ENCODE measurements at regions not wholly inside any gene's neighbourhood (a gene's known extent, or its start where the extent isn't known, plus 50 kb on each side); places are given as distances from the start of the nearest gene placed in this dataset.
"Not testable (repeated sequence)": the region's sequence is repeated elsewhere in the genome, so short reads cannot be mapped to it uniquely, and the experiment has no call there.

GRCh38 chr18:10256276-10256675 lies 198.2 kb upstream of the APCDD1 start:
- not testable (repeated sequence) for DNase-seq

GRCh38 chr18:10258836-10259474 lies 195.5 kb upstream of the APCDD1 start:
- DNase-seq, result no peak

- DNase-seq, result no peak
Observed at GRCh38 chr18:10259901-10260300, 194.5 kb upstream of the APCDD1 start.

DNA sequence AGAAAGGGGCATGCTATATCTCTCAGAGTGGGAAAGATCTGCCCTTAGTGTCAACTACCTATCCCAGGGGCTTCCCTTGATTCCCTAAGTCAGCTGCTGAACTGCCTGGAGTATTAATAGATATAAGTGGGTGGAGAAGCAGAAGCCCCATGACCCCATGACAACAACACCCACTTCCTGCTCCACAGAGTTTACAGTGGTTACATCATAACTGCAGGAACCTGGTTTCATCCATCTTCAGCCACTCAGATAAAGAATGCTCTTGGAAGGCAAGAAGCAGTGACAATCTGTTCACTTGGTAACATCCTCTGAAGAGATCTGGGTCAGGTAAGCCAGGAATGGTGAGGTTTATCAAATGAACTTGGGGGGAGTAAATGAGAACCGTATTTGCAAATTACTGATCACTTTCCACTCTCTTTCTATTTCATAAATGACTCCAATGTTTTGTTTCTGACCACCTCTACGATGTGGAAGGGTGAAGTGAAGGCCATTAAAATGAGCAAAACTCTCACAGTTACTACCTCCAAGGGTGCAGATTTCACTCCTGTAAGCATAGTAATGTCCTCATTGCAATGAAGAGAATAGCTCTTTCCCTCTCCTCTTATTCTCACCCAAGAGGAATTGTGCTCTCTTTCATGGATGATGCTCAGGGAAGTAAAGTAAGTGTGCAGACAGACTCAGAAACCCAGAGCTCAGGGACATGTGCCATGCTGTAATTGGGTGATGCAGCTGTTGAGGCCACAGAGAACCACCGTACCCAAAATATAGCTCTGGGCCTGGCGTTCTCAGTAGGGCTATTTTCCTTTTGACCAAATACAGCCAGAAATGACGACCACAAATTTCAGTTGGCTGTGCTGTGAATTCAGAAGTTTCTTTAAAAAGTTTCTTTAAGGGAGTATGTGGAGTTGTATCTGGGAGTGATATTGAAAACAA lies 192.8 kb upstream of the APCDD1 start:
- no peak for DNase-seq

DNA sequence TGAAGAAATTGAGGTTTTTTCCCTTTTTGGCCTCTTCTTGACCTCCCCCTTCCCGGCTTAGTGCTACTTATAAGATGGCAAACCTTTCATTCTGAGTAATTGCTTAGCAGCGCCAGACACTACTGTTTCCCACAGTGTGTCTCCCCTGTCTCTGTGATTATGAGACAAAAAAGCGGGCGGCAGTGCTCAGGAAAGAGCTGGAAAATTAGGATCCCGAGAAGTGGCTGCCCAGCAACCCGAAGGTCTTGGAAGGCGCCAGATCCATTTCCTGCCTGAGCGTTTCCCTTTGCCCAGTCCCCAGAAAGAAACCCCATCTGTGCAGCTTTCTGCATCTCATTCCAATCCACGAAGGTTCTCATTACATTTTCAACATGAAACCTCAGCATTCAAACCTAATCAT lies 191.9 kb upstream of the APCDD1 start:
- DNase-seq, result no peak

DNA sequence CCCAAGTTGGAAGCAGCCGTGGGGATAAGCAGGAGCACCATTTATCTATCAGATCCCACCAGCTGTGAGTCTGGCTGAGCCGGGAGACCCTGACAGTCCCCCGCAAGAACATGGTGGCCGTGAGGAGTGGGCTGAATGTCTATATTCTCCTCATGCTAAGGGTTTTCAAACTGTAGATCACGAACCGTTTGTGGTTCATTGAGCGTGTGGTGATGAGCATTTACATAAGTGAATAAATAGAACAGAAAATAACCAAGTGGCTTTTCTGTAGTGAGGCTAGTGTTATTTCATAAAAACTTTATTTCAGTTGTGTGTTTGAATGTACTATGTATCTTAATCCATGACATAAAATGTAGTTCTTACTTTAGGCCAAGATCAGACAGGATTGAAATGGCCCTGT lies 190.2 kb upstream of the APCDD1 start:
- no peak for DNase-seq

DNA sequence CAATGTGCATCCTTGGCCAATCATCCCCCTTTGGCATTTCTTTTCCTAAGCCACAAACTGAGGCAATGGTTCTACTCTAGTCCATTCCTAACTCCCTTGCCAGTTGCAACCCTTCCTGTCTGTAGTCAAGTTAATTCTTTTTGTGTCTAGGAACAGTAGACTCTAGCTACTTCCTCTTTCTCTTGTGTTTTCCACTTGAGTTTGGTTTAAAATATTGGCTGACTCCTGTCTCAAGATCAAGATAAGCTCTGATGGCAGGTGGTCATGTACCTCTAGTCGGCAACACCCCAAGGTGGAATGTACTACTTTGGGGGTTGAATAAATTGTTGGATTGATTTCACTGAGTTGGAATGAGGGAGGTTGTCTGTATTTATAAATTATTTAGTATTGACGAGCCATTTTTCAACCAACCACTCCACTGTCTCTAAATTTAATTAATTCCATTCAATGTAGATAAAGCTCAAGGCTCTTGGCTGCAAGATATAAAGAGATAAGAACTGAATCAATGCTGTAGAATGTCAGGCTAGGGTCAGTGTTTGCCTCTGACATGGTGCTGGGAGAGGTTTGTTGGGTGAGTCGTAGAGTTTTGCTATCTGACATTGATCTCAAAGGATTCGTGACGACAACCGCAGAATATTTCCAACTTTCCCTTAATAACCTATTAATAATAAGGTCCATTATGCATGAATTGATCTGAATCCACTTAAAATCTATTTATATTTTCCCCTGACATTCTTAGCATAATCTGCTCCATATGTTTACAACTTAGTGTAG lies 188.7 kb upstream of the APCDD1 start:
- DNase-seq, result no peak

DNA sequence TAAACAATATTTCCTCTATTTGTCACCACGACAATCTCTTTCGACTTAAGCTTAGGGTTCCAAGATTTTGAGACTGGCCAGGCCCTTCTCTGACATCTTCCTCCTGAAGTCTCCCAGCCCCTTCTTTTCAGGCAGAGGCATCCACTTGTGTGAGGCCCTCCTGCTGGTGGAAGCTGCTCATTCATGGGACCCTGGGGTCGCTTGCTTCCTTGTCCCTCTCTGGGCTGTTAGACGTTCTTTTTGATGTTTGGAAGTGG lies 188.2 kb upstream of the APCDD1 start:
- no peak for DNase-seq

- DNase-seq, result no peak
Observed at GRCh38 chr18:10269261-10269660, 185.2 kb upstream of the APCDD1 start.

GRCh38 chr18:10270151-10270571 lies 184.3 kb upstream of the APCDD1 start:
- no peak for DNase-seq

- no peak for DNase-seq
Observed at GRCh38 chr18:10271481-10271880, 183.0 kb upstream of the APCDD1 start.

- DNase-seq, result no peak
Observed at GRCh38 chr18:10274301-10274700, 180.1 kb upstream of the APCDD1 start.

- DNase-seq, result no peak
Observed at GRCh38 chr18:10275486-10275885, 178.9 kb upstream of the APCDD1 start.

- DNase-seq, result no peak
Observed at GRCh38 chr18:10278265-10278664, 176.2 kb upstream of the APCDD1 start.

DNA sequence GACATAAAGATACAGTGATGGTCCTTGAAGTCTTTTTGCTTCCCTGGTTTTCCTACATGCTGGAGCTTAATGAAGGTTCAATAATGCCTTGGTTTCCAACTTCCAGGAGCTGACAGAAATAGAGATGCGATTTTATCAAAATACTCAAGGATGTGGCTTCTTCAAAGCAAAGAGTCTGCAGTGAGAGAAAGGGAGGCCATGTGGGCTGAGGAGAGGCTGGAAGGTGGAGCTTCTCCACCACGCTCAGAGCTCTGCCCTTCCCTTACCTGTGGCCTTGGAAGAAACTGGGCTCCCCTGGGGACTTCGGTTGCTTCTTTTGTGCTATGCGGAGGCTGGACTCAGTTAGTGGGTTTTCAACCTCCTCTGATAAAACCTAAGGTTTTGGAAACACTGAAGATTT lies 175.0 kb upstream of the APCDD1 start:
- no peak for DNase-seq

GRCh38 chr18:10279905-10280644 lies 174.4 kb upstream of the APCDD1 start:
- no peak for DNase-seq

- no peak for DNase-seq
Observed at GRCh38 chr18:10284540-10285282, 169.7 kb upstream of the APCDD1 start.

DNA sequence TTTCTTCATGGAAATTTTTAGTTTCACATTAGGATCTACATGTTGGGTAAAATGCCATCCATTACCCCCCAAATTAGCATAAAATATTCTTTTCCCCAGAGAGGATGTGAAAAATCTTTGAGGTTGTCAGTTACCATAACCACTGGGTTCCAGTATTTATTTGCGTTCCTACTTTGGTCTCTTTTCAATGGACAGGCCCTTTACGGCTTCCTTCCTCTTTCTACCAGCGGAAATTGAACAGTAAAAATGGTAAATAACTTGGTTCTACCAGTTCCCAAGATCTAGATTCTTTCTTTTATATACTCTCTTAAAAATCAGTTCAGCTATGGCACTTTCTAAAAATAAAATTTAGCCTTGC lies 169.2 kb upstream of the APCDD1 start:
- DNase-seq, result no peak

GRCh38 chr18:10286580-10287150 lies 167.8 kb upstream of the APCDD1 start:
- DNase-seq, result no peak

DNA sequence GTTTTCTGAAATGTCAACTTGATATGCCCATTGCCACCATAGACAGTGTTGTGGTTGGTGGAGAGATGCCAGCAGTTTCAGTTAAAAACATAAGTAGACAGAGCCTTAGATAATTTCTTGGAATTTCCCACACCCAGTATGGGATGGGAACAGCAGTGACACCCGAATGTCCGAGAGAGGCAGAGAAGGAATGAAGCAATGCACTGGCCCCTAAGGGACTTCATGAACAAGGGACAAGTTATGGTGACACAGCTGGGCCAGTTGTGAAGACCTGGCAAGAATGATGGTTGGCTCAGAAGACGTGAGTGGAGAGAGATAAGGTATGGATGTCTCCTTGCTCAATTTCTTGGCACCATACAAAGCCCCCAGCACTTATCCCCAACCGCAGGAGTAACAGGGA lies 165.2 kb upstream of the APCDD1 start:
- DNase-seq, result no peak

DNA sequence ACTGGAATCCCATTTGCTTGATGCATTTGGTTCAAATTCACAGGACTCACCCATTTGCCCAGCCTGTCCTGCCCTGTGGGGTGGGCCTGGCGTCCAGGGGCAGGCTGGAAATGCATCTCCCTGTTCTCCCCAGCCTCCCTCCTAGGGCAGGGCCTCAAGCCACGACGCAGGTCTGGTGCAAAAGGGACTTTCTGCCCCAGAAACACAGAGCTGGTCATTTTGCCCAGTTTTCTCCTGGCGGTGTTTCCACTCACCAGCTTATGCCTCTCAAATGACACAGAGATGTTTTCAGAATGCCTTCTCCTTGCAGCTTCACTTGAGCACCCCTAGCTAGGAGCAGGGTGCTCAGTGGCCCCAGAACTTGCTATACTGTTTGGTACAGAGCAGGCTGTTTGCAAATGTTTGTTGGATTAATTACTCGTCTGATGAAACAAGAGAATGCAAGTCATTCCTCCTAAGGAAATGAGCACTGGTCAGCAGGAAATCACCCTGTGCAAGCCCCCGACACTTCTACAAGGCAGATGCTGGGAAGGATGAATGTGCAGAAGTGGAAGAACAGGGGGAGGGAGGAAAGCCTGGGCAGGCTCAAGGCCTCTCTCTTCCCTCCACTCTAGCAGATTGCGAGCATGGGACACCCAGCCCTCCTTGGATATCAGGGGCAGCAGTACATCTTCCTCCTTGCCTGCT lies 164.3 kb upstream of the APCDD1 start:
- no peak for DNase-seq

All from NCI-H2107 (cell line).